GM21423 (cell line): ENCODE measurements at regions not wholly inside any gene's neighbourhood (a gene's known extent, or its start where the extent isn't known, plus 50 kb on each side); places are given as distances from the start of the nearest gene placed in this dataset.

Source experiments
- ATAC-seq: cut with Tn5 transposase; IDR thresholded peaks from one replicate; pipeline ENCODE4 v1.9.1; 2021; ENCODE audit warnings: mild to moderate bottlenecking, moderate library complexity; ENCODE audit not compliant: unreplicated experiment

DNA sequence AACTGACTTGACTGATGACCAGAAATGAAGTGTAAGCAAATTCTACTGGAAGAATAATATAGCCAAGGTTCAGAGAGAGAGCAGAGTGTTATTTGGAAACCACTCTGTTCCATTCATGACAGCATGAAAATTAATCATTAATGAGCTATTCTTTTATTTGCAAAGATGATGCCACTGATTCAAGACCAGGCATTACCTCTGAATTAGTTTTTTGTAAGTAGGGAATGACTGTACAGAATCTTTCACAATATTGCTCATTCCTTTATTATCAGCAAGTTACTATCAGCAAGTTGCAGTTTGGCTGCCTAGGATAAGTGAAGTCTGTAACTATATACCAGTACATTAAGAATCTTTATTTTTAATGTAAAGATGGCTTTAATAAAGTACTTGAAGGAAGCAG lies 75.1 kb upstream of the RGMB start:
- ATAC-seq: no peak

DNA sequence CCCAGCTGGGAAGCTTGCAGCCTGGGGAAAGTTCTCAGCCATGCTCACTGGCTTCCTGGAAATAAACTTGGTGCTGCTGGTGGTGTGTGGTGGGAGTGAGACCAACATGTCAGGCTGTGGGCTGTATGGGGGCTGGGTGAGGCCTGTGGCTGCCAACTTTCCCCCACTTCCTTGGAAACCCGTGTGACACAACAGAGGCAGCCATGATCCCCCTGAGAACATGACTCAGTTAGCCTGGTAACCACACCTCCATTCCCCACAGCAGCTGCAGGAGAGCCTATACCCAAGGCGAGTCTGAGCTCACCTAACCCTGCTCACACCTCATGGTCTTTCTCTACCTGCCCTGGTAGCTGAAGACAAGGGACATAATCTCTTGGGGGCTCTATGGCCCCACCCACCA lies 72.7 kb upstream of the RGMB start:
- ATAC-seq: no peak

DNA sequence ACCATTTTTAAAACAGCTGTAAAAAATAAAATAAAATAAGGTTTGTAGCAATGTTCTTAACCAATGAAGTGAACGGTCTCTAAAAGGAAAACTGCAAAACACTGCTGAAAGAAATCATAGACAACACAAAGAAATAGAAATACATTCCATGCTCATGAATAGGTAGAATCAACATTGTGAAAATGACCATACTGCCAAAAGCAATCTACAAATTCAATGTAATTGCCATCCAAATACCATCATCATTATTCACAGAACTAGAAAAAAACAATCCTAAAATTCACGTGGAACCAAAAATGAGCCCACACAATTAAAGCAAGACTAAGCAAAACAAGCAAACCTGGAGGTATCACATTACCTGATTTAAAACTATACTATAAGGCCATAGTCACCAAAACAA lies 67.6 kb upstream of the RGMB start:
- ATAC-seq: no peak

DNA sequence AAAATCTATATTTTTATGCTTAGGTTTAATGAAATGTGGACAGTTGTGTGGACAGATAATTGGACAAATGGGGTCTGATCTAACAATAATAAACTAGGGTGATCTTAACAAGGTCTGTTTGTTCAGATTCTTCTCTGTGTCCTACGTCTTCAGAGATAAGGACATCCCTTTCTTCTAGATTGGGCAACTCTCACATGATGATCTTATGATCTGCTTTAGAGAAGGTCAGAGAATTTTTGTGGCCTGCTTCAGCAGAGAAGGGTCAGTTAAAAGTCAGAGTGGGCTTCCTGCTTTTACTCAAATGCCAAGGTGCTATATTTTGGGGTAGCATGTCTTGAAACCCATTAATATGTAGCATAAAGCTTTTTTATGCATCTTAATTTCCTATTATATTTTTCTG lies 63.8 kb upstream of the RGMB start:
- ATAC-seq: no peak

DNA sequence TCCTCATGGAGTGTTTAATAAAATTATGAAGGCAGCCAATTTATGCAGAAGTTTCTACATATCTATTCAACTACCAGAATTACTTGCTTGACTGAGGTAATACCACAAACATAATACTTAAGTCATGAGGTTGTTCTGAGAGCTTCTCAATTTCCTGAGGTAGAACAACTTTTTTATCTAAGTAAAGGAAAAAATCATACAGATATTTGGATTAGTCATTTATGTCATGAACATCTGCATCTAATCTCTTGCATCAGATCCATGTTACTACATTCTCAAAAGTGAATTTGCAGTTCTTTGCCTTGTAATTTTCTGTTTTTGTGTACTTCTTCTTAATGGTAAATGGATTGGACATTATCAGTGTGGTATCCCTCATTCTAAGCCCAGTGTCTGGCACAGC lies 60.4 kb upstream of the RGMB start:
- no peak for ATAC-seq

DNA sequence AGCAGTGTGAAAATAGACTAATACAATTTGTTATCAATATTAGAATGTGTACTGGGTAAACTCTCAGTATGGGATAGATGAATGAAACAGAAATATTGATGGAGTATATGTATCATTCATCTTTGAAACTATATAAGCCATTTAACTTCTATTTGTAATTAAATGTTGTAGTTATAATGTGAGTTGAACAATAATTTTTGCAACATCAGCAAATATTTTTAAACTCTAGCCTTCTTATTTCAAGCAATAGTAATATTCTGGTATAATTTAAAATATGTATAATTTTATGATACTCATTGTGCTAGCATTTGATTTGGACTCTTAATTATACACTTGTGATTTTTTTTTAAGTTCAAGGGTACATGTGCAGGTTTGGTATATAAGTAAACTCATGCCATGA lies 59.6 kb upstream of the RGMB start:
- ATAC-seq: no peak

DNA sequence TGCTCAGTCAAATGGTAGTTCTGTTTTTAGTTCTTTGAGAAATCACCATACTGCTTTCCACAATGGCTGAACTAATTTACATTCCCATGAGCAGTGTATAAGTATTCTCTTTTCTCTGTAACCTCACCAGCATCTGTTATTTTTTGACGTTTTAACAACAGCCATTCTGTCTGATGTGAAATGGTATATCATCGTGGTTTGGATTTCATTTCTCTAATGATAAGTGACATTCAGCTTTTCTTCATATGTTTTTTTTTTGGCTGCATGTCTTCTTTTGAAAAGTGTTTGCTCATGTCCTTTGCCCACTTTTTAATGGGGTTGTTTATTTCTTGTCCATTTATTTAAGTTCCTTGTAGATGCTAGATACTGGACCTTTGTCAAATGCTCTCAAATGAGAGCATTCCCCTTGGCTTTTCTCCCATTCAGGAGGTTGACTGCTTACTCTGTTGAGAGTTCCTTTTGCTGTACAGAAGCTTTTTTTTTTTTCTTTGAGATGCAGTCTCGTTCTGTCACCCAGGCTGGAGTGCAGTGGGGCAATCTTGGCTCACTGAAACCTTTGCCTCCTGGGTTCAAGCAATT lies 58.7 kb upstream of the RGMB start:
- ATAC-seq: no peak

DNA sequence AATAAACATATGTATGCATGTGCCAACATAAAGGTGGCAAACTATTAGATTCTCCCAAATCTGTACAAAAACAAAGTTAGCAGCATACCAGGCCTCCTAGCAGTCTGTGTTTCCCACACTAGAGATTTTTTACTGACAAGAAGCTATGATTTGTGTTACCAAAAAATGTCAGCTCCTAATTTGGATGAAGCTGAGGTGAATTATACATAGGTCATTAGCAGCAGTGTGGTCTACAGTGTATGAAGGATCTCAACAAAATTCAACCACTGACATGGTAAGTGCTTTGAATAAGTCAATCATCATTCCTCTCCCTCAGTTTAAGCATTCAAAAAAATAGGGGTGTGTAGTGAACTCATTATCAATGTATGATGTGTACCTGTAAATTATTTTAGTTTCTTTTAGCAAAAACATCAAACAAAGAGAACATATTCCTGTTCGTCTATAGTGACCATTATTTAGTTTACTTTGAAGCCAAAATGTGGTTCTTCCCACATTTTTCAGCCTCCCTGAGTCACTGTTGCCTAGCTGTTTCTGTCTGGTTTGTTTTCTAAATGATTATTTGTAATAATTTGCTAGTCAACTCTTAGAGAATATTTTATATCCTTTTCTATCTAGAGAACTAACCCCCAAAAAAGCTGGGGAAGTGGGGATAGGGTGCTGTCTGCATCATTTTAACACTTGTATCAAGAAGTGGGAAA lies 52.1 kb upstream of the RGMB start:
- no peak for ATAC-seq

DNA sequence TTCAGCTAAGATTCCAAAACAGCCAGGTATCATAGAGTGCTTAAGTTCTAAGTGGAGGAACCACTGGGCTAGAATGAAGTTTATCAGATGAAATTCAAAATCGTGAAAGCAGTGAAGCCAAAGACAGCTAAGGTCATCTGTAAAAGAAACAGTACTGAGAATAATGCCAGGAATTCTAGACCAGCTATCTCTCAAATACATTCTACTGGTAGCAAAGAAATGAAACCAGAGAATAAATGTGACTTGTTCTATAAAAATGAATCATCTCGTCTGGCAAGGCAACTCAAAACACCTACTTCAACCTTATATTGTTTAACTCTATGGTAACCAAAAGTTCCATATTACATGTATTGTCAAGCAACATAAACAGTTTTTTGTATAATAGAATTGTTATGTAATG lies 51.3 kb upstream of the RGMB start:
- ATAC-seq: no peak

DNA sequence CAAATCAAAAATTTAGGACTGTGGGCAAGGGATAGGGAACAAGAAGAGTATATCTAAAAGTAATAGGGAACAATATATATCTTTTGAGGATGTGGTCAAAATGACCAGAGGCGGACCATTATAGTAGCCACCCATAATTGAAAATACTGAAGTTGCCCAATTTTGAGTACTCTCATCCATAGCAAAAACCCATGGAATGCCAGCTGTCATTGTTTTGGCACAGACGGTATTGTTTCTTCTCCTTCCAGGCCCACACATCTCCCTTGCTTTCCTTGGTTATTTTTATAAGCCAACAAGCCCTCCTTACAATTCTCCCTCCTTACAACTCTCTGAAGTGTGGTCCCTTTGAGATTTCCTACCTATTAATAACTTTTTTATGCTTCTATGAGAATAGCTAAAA lies 50.4 kb upstream of the RGMB start:
- no peak for ATAC-seq
